ENCODE measurements at regions not wholly inside any gene's neighbourhood (a gene's known extent, or its start where the extent isn't known, plus 50 kb on each side); places are given as distances from the start of the nearest gene placed in this dataset.

DNA sequence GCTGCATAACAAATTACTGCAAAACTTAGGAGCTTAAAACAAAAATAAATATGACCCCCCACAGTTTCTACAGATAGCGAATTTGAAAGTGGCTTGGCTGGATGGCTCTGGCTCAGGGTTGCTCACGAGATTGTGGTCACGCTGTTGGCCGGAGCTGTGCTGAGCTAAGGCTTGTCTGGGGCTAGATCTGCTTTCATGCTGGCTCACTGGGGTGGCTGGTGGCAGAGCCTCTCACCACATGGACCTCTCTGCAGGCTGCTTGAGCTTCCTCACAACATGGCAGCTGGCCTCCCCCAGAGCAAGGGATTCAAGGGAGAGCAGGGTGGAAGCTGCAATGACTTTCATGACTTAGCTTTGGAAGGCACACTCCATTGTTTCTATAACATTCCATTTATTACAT, 354.1 kb downstream of the SHQ1 start:
- DNase-seq (ENCODE audit: low read depth in 2 of 3, low spot score in 2 of 3) = no peak

DNA sequence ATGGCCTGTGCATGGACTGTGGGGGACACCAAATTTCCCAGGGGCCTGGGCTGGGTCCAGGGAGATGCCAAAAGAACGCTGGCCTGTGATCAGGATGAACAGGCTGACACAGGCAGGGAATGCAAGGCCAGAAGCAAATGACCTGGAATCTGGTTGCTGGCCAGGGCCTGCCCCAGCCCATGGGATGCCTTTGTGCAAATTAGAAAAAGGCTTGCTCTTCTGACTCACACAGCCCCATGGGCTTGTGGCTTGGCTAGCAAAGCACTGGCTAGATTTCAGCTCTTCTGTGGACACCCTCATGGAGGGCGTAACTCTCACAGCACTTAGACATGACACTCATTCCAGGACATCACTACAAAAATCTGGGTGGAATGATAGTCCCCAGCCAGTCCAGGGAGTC, 356.0 kb downstream of the SHQ1 start:
- no peak for DNase-seq (ENCODE audit: low read depth in 2 of 3, low spot score in 2 of 3)

- DNase-seq (ENCODE audit: low read depth in 2 of 3, low spot score in 2 of 3) = no peak
Measured at GRCh38 chr3:72490688-72491435, 357.4 kb downstream of the SHQ1 start.

- DNase-seq (ENCODE audit: low read depth in 2 of 3, low spot score in 2 of 3) = no peak
Measured at GRCh38 chr3:72489901-72490300, 358.3 kb downstream of the SHQ1 start.

- DNase-seq (ENCODE audit: low read depth in 2 of 3, low spot score in 2 of 3) = no peak
Measured at GRCh38 chr3:72488738-72489035, 359.6 kb downstream of the SHQ1 start.

GRCh38 chr3:72487946-72488737, 360.1 kb downstream of the SHQ1 start:
- DNase-seq (ENCODE audit: low read depth in 2 of 3, low spot score in 2 of 3) = no peak

GRCh38 chr3:72487078-72487765, 361.0 kb downstream of the SHQ1 start:
- DNase-seq (ENCODE audit: low read depth in 2 of 3, low spot score in 2 of 3) = peak in 2 of 3 experiments; percentile 40 to 50

DNA sequence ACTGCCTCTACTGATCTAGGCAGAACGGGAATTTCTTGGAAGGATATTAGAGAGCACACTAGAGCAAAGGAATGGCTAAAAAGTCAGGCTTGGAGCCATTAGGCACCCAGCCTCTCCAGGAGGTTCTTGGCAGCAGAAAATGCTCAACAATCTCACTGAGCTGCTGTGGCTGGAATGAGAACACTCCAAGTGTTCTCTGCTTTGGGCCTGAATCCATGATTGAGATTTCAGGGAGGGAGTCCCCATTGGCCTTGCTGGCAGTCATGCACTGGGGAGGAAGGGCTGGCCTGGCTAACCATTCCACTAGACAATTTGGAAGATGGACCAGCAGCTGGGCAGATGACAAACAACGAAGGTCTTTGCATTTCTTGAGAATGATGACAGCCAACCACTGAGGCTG, 362.6 kb downstream of the SHQ1 start:
- no peak for DNase-seq (ENCODE audit: low read depth in 2 of 3, low spot score in 2 of 3)

- DNase-seq (ENCODE audit: low read depth in 2 of 3, low spot score in 2 of 3) = no peak
Measured at GRCh38 chr3:72483554-72484104, 364.6 kb downstream of the SHQ1 start.

DNA sequence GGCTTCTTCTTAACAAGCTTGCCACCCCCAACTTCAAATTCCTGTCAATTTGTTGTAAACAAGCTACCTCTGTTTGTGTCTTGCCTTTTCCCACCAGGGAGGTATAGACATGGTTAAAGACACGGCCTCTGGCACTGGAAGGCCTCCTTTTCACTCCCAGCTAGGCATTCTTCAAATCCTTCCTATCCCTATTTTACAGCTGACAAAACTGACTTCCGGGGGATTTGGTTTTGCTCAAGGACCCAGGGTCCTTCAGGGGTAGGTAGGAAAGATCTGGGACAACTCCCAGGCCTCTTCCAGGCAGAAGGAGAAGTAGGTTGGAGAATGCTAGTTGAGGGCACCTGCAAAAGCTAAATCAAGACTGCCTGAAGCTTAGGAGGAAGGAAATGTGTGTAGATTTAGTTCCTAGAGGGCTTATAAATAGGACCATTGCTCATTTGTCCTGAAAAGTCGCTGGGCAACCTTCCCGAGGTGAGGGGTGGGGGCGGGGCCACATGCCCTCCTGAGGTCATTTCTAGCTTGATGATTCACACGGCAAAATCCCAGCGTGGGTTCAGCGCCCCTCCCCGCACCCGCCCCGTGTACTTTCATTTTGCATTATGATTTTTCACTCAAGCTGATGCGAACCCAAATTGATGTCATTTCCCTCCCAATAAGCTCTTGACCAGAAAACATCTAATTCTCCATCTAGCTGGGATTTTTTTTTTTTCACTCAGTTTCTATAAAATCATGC, 365.5 kb downstream of the SHQ1 start:
- DNase-seq (ENCODE audit: low read depth in 2 of 3, low spot score in 2 of 3) = peak in 2 of 3 experiments; percentile 62 to 67

DNA sequence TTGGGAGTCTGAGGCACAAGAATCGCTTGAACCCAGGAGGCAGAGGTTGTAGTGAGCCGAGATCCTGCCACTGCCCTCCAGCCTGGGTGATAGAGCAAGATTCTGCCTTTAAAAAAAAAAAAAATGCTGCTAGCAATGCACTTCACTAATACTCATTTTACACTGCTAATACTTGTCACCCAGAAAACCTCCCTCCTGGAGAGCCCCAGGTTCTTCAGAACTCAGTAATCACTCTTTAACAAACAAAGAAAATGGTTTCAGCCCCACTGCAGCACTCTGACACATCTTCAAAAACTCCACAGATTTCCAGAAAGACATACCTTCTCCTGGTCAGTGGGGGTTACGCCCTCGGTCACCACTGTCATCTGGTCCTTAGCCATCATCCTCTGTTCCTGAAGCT, 366.7 kb downstream of the SHQ1 start:
- no peak for DNase-seq (ENCODE audit: low read depth in 2 of 3, low spot score in 2 of 3)

DNA sequence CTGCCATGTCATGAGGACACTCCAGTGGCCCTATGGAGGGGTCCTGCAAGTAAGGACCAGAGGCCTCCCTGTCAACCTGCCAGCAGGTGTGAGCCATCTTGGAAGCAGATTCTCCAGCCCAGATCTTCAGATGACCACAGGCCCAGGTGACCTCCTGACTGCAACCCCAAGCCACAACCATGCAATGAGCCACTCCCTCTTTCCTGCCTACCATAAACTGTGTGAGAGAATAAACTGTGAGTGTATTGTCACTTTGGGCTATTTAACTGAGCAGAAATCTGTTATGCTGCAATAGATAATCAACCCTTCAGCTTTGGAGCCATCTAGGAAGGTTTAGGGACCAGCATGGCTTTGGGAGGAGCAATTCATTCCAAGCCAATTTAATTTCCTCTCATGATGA, 367.9 kb downstream of the SHQ1 start:
- DNase-seq (ENCODE audit: low read depth in 2 of 3, low spot score in 2 of 3) = no peak

GRCh38 chr3:72479651-72480215, 368.5 kb downstream of the SHQ1 start:
- DNase-seq (ENCODE audit: low read depth in 2 of 3, low spot score in 2 of 3) = no peak

GRCh38 chr3:72476139-72476483, 372.1 kb downstream of the SHQ1 start:
- DNase-seq (ENCODE audit: low read depth in 2 of 3, low spot score in 2 of 3) = no peak

DNA sequence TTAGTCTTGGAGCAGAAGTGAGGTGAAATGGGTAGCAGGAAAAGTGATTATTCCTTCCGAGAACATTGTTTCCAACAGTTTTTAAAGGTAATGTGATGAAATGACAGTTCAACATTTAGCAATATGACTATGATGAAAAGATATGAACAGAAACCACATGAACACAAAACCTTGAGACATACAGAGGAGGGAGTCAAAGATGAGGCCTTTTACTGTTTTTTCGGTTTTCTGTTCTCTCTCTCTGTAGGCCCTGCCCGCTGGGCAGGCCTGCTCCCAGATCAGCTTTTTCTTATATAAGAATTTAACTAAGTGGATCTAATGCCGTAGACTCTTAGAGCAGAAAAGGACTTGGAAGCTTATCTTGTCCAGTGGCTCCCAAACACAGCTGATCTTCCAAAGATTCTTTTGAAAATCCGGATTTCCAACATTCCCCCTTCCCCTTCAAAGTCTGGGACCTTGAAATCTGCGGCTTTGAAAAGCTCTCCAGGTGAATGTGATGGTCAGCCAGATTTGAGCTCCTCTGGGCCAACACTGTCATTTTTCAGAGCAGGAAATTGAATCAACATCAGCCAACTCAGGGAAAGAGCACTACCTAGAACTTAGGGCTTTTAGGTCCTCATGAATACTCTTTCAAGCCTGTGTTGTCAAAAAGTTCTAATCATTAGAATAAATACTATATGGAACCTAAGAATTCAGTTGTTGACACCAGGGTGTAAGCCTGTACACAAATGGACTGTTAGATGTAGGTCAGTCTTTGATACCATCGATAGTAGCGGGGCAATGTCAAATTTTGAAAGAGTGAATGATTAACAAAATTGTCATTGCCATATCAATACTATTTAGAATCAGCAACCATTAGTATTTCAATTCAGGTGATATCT, 372.7 kb downstream of the SHQ1 start:
- no peak for DNase-seq (ENCODE audit: low read depth in 2 of 3, low spot score in 2 of 3)

DNA sequence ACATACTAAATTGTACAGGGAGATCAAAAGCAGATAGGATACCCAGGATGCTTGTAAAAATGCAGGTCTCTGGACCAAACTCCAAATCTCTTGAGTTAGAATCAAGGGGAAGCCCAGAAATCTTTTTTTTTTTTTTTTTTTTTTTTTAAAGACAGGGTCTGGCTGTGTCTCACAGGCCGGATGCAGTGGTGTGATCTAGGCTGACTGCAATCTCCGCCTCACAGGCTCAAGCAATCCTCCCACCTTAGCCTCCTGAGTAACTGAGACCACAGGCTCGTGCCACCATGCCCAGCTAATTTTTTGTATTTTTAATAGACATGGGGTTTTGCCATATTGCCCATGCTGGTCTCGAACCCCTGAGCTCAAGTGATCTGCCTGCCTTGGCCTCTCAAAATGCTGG, 373.5 kb downstream of the SHQ1 start:
- DNase-seq (ENCODE audit: low read depth in 2 of 3, low spot score in 2 of 3) = no peak

DNA sequence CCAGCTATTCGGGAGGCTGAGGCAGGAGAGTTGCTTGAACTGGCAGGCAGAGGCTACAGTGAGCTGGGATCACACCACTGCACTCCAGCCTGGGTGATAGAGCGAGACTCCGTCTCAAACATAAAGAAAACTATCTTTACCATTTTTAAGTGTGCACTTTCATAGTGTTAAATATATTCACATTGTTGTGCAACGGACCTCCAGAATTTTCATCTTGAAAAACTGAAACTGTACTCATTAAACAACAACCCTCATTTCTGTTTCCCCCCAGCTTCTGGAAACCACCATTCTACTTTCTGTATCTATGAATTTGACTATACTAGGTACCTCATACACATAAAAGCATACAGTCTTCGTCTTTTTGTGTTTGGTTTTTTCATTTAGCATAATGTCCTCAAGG, 375.1 kb downstream of the SHQ1 start:
- no peak for DNase-seq (ENCODE audit: low read depth in 2 of 3, low spot score in 2 of 3)

GRCh38 chr3:72470904-72471417, 377.3 kb downstream of the SHQ1 start:
- DNase-seq (ENCODE audit: low read depth in 2 of 3, low spot score in 2 of 3) = no peak

DNA sequence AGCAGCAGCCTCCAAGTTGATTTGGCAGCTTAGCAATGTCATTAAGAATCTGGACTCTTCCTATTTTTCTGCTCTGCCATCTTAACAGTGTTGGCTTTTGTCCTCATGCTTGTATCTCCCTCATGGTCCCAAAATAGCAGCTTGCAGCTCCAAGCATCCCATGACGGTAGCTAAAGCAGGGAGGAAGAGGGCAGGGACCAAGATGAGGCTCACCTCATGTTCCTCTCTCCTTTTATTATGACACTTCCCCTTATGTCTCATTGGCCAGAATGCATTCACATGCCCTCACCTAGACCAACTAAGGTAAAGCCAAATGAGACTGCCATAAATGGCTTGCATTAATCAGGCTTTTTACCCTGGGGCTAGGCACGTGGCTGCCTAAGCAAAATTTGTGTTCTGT, 382.4 kb downstream of the SHQ1 start:
- no peak for DNase-seq (ENCODE audit: low read depth in 2 of 3, low spot score in 2 of 3)

- DNase-seq (ENCODE audit: low read depth in 2 of 3, low spot score in 2 of 3) = no peak
Measured at GRCh38 chr3:72463083-72463482, 385.2 kb downstream of the SHQ1 start.

All from activated CD8-positive, alpha-beta memory T cell treated with anti-CD3 and anti-CD28 coated beads for 48 hours (primary cell).